Transverse colon (tissue), 4 donors: ENCODE measurements at regions not wholly inside any gene's neighbourhood (a gene's known extent, or its start where the extent isn't known, plus 50 kb on each side); places are given as distances from the start of the nearest gene placed in this dataset.
"Not testable (repeated sequence)": the region's sequence is repeated elsewhere in the genome, so short reads cannot be mapped to it uniquely, and the experiment has no call there.

ENCODE experiments used
- DNase-seq: peaks from one replicate; pipeline ENCODE4 v3.0.0-alpha.2; 2019
- H3K27ac ChIP-seq, 4 donors: fragments of 200-600 bp; sonication (generic); 2 replicates each; pipeline ENCODE4 v1.5.1; 2016 to 2018; ENCODE audit warnings: inconsistent platforms in 4 of 4
- H3K27me3 ChIP-seq: fragments of 200-600 bp; sonication (generic); 2 replicates; pipeline ENCODE4 v1.5.1; 2017; ENCODE audit warnings: inconsistent platforms
- H3K36me3 ChIP-seq, 4 donors: fragments of 200-600 bp; sonication (generic); 2 replicates each; pipeline ENCODE4 v1.5.1; 2017 to 2019; ENCODE audit warnings: inconsistent platforms in 4 of 4
- H3K4me1 ChIP-seq, 4 donors: fragments of 200-600 bp; sonication (generic); 2 replicates each; pipeline ENCODE4 v1.5.1; 2017 to 2020; ENCODE audit warnings: inconsistent platforms in 4 of 4
- H3K4me3 ChIP-seq, 4 donors: fragments of 200-600 bp; sonication (generic); 1 replicate in 1 of 4; 2 replicates in 3 of 4; pipeline versions ENCODE4 v1.5.1 to v1.6.1; 2017 to 2019; ENCODE audit warnings: inconsistent platforms in 4 of 4
- H3K9me3 ChIP-seq, 2 donors: fragments of 200-600 bp; sonication (generic); 2 replicates each; pipeline ENCODE4 v1.5.1; 2017 to 2019; ENCODE audit warnings: inconsistent platforms in 2 of 2
- EP300 ChIP-seq: sonication (generic); formaldehyde crosslinking; IDR thresholded peaks from one replicate; pipeline ENCODE4 v1.6.1; 2017; ENCODE audit warnings: antibody characterized with exemption, low read depth
- POLR2A ChIP-seq: fragments of 450-650 bp; IDR thresholded peaks from one replicate; pipeline ENCODE4 v1.6.1; 2016; ENCODE audit warnings: antibody characterized with exemption, mild to moderate bottlenecking, moderate library complexity
- POLR2AphosphoS5 ChIP-seq, 3 donors: sonication (generic); formaldehyde crosslinking; IDR thresholded peaks; one replicate each; pipeline ENCODE4 v1.6.1; 2016; ENCODE audit warnings: antibody characterized with exemption in 3 of 3
- WGBS, 2 donors: methylation state at CpG; one replicate each; pipeline ENCODE4 v1.1.5; 2018; ENCODE audit warnings: low coverage in 1 of 2; 5-methylcytosine and 5-hydroxymethylcytosine counted together
- in situ Hi-C, 4 donors: fragments of 200-750 bp; cut with MboI; loops; one replicate each; pipeline versions ENCODE4 v1.15.0 to v1.15.1; 2017; ENCODE audit warnings: low sequenced_read_pairs in 3 of 4, low pct_ligation_motif_present in 1 of 4, low pct_unique_long_range_greater_than_20kb in 1 of 4
- intact Hi-C: fragments of 100-400 bp; cut with DNase I; formaldehyde crosslinking; loops from one replicate; pipeline ENCODE4 v1.15.1; 2023; ENCODE audit warnings: low total_unique reads
- TF ChIP-seq, protein P1 (sequence below), 5 experiments: fragments of 200-600 bp in 3 of 5; fragments of 450-650 bp in 2 of 5; sonication (generic) in 3 of 5; IDR thresholded peaks; 1 replicate in 2 of 5; 2 replicates in 3 of 5; pipeline ENCODE4 v1.5.1; 2016 to 2017; ENCODE audit warnings: antibody characterized with exemption in 5 of 5, inconsistent platforms in 3 of 5, mild to moderate bottlenecking in 2 of 5, moderate library complexity in 1 of 5

DNA sequence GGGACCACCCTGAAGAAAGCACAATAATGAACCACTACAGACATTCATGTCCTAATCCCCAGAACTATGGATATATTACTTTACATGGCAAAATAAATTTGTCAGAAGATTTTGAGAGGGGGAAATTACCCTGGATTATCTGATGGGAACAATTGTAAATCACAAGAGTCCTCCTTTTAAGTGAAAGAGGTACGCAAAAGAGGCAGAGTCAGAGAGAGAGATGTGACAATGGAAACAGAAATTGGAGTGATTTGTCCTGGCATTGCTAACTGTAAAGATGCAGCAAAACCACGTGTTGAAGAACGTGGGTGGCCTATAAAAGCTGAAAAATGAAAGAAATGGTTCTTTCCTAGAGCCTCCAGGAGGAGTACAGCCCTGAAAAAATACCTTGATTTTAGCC, 1121.4 kb upstream of the ALCAM start:
- no peak for DNase-seq
- intact Hi-C loops (no loop called here), in situ Hi-C loops (no loop called here)
- H3K27me3 ChIP-seq: no peaks in the 10 kb centered on the region
- no peaks in the 10 kb centered on the region for H3K9me3 ChIP-seq
- H3K4me1 ChIP-seq: no peaks in the 10 kb centered on the region
- TF ChIP-seq EP300: no peak
- no peak for TF ChIP-seq POLR2A
- no peak for TF ChIP-seq POLR2AphosphoS5 (IDR thresholded peaks at IDR 0.05)
- TF ChIP-seq, protein P1, sequence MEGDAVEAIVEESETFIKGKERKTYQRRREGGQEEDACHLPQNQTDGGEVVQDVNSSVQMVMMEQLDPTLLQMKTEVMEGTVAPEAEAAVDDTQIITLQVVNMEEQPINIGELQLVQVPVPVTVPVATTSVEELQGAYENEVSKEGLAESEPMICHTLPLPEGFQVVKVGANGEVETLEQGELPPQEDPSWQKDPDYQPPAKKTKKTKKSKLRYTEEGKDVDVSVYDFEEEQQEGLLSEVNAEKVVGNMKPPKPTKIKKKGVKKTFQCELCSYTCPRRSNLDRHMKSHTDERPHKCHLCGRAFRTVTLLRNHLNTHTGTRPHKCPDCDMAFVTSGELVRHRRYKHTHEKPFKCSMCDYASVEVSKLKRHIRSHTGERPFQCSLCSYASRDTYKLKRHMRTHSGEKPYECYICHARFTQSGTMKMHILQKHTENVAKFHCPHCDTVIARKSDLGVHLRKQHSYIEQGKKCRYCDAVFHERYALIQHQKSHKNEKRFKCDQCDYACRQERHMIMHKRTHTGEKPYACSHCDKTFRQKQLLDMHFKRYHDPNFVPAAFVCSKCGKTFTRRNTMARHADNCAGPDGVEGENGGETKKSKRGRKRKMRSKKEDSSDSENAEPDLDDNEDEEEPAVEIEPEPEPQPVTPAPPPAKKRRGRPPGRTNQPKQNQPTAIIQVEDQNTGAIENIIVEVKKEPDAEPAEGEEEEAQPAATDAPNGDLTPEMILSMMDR (IDR thresholded peaks at IDR 0.05): no peak
- 40 to 45% methylated on average over 3 of the region's 3 CpGs for WGBS, 2 donors
- H3K36me3 ChIP-seq: no peaks in the 10 kb centered on the region
- H3K27ac ChIP-seq: no peak overlapping the region
- no peak overlapping the region for H3K4me3 ChIP-seq

DNA sequence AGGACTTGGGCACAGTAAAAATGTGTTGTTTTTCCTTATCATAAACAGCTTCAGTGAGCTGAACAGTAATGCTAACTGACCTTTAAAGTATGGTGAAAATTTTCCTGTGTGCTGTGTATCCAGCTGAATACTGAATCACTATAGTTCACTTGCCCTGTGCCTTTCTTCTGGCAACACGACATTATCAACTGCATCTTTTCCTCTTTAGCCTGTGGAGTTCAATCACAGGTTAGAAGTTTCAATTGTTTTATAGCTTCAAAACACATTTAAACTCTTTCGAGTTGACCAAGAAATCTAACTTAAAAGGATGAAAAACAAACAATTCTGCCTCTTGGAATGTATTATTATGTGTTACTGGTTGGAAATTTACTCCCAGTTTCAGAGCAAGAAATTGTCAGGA, 1120.7 kb upstream of the ALCAM start:
- Histone ChIP-seq H3K36me3 (no peaks in the 10 kb centered on the region), H3K4me3 (no peak overlapping the region), H3K4me1 (no peaks in the 10 kb centered on the region), H3K9me3 (no peaks in the 10 kb centered on the region), H3K27ac (no peak overlapping the region), H3K27me3 (no peaks in the 10 kb centered on the region)
- 15% methylated on average over 2 of the region's 2 CpGs for WGBS, 2 donors
- DNase-seq: no peak
- intact Hi-C loops: no loop called here
- TF ChIP-seq, protein P1 (IDR thresholded peaks at IDR 0.05): no peak
- no peak for TF ChIP-seq EP300
- in situ Hi-C loops: no loop called here

DNA sequence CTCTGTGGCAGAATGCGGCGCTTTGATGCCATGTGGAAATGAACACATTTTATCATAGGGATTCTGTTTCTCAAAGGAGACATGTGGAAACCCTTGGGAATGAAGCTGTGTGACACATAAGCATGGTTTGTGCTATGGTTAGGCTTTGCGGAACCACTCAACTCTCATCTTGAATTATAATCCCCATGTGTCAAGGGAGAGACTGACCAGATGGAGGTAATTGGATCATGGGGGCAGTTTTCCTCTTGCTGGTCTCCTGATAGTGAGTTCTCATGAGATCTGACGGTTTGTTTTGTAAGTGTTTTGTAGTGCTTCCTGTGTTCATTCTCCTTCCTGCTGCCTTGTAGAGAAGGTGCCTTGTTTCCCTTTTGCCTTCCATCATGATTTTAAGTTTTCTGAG, 1109.2 kb upstream of the ALCAM start:
- no peak overlapping the region for H3K27ac ChIP-seq
- TF ChIP-seq POLR2A: no peak
- TF ChIP-seq EP300: no peak
- TF ChIP-seq, protein P1 (IDR thresholded peaks at IDR 0.05): no peak
- no peak for TF ChIP-seq POLR2AphosphoS5 (IDR thresholded peaks at IDR 0.05)
- intact Hi-C loops: no loop called here
- no peaks in the 10 kb centered on the region for H3K27me3 ChIP-seq
- H3K4me1 ChIP-seq: no peaks in the 10 kb centered on the region
- WGBS, 2 donors: 77 to 92% methylated on average over 4 of the region's 4 CpGs
- in situ Hi-C loops: loop anchor here in 1 of 4 donors (25.0 kb wide), 1 partner anchor 1255 kb away; no protein-coding TSS in a partner anchor
- H3K36me3 ChIP-seq: no peaks in the 10 kb centered on the region
- H3K4me3 ChIP-seq: no peak overlapping the region
- DNase-seq: no peak
- H3K9me3 ChIP-seq: no peaks in the 10 kb centered on the region

DNA sequence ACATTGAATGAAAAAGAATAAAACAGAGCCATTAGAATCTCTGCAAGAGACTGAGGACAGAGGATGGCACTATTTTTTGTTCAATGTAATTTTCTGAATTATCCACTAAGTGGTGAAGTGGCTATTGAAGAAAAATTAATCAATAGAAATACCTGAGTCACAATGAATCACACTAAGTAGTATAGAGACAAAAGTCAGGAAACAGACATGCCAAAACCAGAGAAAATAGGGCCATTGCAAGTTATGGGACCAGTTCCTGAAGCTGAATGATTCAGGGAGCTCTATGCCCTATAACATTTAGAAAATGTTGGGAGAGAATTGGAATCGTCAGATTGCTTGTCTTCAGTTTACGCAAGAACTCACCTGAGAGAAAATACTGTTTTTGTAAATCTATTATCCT, 1103.2 kb upstream of the ALCAM start:
- no peaks in the 10 kb centered on the region for H3K27me3 ChIP-seq
- H3K36me3 ChIP-seq: no peaks in the 10 kb centered on the region
- H3K4me3 ChIP-seq: no peak overlapping the region
- TF ChIP-seq, protein P1 (IDR thresholded peaks at IDR 0.05): no peak
- TF ChIP-seq POLR2AphosphoS5 (IDR thresholded peaks at IDR 0.05) (no peak), POLR2A (no peak), EP300 (no peak)
- no peaks in the 10 kb centered on the region for H3K4me1 ChIP-seq
- no peaks in the 10 kb centered on the region for H3K9me3 ChIP-seq
- no peak for DNase-seq
- intact Hi-C loops: no loop called here
- no peak overlapping the region for H3K27ac ChIP-seq
- in situ Hi-C loops: loop anchor here in 1 of 4 donors (25.0 kb wide), 1 partner anchor 1249 kb away; no protein-coding TSS in a partner anchor
- 88 to 100% methylated on average over 2 of the region's 2 CpGs for WGBS, 2 donors

DNA sequence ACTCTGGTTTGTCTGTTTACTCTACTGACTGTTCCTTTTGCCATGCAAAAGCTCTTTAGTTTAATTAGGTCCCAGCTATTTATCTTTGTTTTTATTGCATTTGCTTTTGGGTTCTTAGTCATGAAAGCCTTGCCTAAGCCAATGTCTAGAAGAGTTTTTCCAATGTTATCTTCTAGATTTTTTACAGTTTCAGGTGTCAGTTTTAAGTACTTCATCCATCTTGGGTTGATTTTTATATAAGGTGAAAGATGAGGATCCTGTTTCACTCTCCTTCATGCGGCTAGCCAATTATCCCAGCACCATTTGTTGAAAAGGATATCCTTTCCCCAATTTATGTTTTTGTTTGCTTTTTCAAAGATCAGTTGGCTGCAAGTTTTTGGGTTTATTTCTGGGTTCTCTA, 1100.5 kb upstream of the ALCAM start:
- H3K4me3 ChIP-seq, H3K36me3 ChIP-seq, intact Hi-C loops, H3K9me3 ChIP-seq, H3K27me3 ChIP-seq, DNase-seq, H3K27ac ChIP-seq, H3K4me1 ChIP-seq: not testable (repeated sequence)
- WGBS, 2 donors: 70 to 81% methylated on average over 1 of the region's 1 CpG
- in situ Hi-C loops: loop anchor here in 1 of 4 donors (25.0 kb wide), 1 partner anchor 1246 kb away; no protein-coding TSS in a partner anchor
